GM18499 (cell line): ENCODE measurements at regions not wholly inside any gene's neighbourhood (a gene's known extent, or its start where the extent isn't known, plus 50 kb on each side); places are given as distances from the start of the nearest gene placed in this dataset.

Source experiments
- ATAC-seq: cut with Tn5 transposase; IDR thresholded peaks from one replicate; pipeline ENCODE4 v1.9.1; 2021; ENCODE audit warnings: moderate number of reproducible peaks; ENCODE audit not compliant: insufficient read depth, unreplicated experiment

GRCh38 chr5:73272351-73272750 lies 99.4 kb downstream of the TMEM174 start:
- no peak for ATAC-seq

GRCh38 chr5:73268826-73269225 lies 95.8 kb downstream of the TMEM174 start:
- no peak for ATAC-seq

GRCh38 chr5:73267766-73268435 lies 94.9 kb downstream of the TMEM174 start:
- ATAC-seq, result no peak

GRCh38 chr5:73266925-73267765 lies 94.2 kb downstream of the TMEM174 start:
- ATAC-seq, result no peak

GRCh38 chr5:73266176-73266738 lies 93.3 kb downstream of the TMEM174 start:
- ATAC-seq, result no peak

GRCh38 chr5:73265641-73266040 lies 92.6 kb downstream of the TMEM174 start:
- ATAC-seq, result no peak

GRCh38 chr5:73264631-73265030 lies 91.6 kb downstream of the TMEM174 start:
- ATAC-seq, result no peak

GRCh38 chr5:73263001-73263710 lies 90.2 kb downstream of the TMEM174 start:
- no peak for ATAC-seq

- ATAC-seq, result no peak
Observed at GRCh38 chr5:73256862-73257261, 83.9 kb downstream of the TMEM174 start.

GRCh38 chr5:73256462-73256861 lies 83.5 kb downstream of the TMEM174 start:
- no peak for ATAC-seq

- no peak for ATAC-seq
Observed at GRCh38 chr5:73256012-73256411, 83.0 kb downstream of the TMEM174 start.

- no peak for ATAC-seq
Observed at GRCh38 chr5:73254642-73255041, 81.6 kb downstream of the TMEM174 start.

GRCh38 chr5:73253047-73253660 lies 80.2 kb downstream of the TMEM174 start:
- ATAC-seq, result no peak

GRCh38 chr5:73250645-73251044 lies 77.7 kb downstream of the TMEM174 start:
- no peak for ATAC-seq

- no peak for ATAC-seq
Observed at GRCh38 chr5:73242735-73243134, 69.7 kb downstream of the TMEM174 start.

- no peak for ATAC-seq
Observed at GRCh38 chr5:73238873-73239272, 65.9 kb downstream of the TMEM174 start.

- no peak for ATAC-seq
Observed at GRCh38 chr5:73236541-73237128, 63.6 kb downstream of the TMEM174 start.

- no peak for ATAC-seq
Observed at GRCh38 chr5:73234204-73234555, 61.2 kb downstream of the TMEM174 start.

GRCh38 chr5:73233461-73234203 lies 60.6 kb downstream of the TMEM174 start:
- no peak for ATAC-seq
